Activated CD4-positive, CD25-positive, alpha-beta regulatory T cell treated with anti-CD3 and anti-CD28 coated beads, Interleukin-2, amount 50 U/mL, for 72 hours (primary cell): ENCODE measurements at regions not wholly inside any gene's neighbourhood (a gene's known extent, or its start where the extent isn't known, plus 50 kb on each side); places are given as distances from the start of the nearest gene placed in this dataset.
"Not testable (repeated sequence)": the region's sequence is repeated elsewhere in the genome, so short reads cannot be mapped to it uniquely, and the experiment has no call there.

Source experiments
- DNase-seq: peaks from one replicate; pipeline ENCODE4 v3.0.0; 2021

DNA sequence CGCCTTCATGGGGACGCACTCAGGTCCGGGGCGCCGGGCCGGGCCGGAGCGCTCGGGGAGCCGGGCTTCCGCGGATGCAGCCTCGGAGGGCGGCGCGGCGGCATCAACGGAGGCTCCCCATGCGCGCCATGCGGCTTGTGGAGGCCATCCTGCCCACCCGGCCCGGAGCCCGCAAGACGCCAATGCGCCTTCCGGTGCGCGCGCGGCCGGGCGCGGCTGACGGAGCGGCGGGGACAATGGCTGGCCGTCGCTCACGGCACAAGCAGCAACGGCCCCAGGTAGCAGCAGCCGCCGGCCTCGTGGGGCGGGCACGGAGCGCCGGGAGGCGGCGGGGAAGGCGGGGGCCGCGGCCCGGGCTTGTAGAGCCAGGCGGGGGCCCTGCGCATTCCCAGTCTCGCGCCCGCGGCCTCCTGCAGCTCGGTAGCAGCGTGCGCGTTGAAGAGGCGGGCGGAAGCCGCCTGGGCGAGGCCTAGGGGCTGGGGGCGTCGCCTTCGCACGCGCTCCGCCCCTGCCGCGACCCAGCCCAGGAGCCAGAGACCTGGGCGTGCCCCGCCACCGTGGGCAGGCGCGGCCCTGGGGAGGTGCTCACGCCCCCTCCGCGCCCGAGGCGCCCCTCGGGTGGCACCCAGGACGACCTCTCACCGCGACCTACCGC is 168.6 kb upstream of the PRKX start:
- DNase-seq, result not testable (repeated sequence)

DNA sequence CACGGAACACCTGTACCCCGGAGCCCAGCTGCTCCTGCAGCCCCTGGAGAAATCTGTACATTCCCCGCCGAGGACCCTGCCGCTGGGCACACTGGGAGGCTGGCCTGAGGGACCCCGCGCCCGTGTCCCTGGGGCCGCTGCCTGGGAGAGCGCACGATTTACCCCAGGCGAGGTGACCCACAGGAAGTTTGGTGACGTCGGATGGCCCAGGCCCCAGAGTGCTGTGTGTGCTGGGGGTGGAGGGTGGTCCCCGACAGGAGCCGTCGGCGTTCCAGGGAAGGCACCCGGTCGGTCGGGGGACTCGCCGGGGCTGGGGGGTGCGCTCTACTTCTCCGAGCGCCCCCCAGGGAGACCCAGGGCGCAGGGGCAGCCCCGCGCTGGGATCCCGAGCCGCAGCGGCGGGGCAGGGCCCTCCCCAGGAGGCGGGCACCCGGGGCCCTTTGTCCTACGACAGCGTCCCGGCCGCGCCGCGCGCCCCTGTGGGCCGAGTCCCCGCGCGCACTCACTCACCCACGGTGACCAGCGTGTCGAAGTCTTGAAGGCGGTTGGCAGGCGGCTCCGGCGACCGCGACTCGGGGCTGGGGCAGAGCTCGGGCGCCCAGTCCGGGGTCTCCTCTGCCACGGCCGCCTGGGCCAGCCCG is 167.9 kb upstream of the PRKX start:
- DNase-seq, result not testable (repeated sequence)

DNA sequence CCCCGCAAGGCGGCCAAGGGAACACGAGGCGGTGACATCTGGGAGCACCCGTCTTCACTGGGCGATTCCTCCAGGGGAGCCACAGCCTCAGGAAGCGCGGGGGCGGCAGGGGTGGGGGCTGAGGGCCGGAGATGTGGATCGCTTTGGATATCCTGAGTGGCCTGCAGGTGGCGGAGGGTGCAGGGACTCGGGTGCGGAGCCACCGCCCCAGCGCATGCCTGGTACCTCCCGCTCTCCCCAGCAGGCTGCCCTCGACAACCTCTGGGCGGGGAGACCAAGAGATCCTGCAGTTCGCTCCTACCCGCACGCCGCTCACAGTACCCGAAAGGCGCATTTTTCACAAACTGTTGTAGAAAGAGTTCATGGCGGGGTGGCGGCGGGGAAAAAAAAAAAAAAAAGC is 162.9 kb upstream of the PRKX start:
- not testable (repeated sequence) for DNase-seq

DNA sequence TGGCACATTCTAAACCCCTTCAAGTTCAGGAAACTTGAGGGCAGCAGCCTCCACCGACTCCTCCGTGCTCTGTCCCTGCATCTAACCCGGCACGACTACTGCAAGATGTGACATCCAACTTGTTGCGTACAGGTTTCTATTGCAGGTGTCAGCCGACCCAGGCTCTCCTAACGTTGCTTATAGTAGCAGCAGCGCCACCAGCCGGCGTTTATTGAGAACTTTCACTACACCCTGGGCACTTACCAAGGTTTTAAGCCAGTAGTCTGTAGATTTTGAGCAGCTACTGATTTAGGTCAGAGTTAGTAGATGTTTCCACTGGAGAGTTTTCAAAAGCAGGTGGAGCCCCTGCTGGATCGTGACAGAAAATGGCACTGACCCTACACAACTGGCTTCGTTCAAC is 162.2 kb upstream of the PRKX start:
- not testable (repeated sequence) for DNase-seq

DNA sequence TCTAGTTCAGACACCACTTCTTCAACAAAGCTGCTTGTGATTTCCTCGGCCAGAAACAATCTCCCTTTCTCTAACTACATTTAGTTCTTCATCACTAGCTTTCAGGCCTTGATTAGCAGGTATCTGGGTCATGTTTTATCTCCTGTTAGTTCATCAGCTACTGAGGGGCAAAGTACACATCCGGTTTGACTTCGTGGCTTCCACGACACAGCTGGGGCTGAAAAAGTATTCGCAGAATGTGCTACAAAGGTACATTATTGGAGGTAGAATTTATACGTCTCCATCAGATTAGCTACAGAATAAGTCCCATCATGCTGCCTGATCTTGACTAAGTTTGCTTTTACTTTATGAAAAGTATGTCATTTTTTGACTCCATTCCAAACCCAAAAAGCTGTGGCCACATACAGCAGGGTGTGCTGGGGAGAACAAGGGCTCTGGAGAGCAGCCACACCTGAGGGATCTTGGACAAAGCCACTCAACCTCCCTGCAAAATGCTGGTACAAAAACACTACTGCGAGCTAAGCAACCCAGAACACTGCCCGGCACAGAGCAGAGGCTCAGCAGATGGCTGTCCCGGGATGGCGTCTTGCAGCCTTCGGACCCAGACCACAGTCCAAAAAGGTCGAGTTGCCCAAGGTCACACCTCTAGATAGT is 158.9 kb upstream of the PRKX start:
- not testable (repeated sequence) for DNase-seq

DNA sequence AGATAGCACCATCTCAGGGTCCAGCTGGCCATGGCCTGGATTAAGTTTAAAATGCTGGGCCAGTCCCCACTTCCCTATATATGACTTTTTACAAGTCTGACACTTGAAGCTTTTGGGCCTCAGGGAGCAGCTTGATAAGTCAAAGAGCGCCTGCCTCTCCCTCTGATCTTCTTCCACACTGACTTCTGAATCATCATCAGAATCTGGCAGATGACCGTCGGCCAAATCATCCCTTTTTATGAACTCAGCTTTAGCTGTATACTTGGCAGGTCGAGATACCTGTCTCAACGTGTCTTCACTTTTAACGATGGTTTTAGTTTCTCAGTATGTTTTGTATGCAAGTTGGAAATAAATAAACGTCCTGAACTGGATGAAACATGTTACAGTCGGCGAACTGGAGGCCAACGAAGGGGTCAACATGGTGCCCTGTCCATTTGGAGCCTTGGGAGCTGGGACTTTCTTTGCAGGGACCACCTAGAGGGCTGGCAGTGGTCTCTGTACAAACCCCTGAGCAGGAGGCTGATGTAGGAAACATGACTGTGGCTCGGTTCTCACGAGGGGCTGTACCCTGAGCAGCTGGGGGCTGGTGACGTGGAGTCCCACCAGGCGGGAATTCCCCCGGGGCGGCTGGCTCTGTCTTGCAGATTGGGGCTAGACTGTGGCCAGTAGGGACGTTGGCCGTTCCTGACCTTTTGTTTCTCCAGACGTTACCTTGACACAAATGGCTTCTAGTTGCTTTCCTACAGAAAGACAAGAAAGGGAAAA is 153.8 kb upstream of the PRKX start:
- not testable (repeated sequence) for DNase-seq

DNA sequence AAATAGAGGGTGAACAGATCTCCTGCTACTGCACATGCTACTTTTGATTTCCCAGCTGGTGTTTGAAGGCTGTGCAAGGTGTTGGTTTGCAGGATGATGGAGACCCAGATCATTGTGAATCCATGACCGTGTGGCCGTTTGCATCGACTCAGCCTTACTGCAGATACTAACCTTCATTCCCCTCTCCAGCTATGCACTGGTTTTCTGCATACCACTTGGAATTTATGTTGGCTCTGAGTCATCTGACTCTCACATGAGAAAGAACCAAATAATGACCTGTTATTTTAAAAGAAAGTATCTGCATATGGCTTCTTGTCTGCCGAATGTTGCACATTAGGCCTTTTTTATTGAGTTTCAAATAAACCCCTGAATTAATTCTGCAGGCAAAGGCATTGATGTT is 144.9 kb upstream of the PRKX start:
- not testable (repeated sequence) for DNase-seq

DNA sequence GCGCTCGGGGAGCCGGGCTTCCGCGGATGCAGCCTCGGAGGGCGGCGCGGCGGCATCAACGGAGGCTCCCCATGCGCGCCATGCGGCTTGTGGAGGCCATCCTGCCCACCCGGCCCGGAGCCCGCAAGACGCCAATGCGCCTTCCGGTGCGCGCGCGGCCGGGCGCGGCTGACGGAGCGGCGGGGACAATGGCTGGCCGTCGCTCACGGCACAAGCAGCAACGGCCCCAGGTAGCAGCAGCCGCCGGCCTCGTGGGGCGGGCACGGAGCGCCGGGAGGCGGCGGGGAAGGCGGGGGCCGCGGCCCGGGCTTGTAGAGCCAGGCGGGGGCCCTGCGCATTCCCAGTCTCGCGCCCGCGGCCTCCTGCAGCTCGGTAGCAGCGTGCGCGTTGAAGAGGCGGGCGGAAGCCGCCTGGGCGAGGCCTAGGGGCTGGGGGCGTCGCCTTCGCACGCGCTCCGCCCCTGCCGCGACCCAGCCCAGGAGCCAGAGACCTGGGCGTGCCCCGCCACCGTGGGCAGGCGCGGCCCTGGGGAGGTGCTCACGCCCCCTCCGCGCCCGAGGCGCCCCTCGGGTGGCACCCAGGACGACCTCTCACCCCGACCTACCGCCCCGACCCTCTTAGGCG is 130.2 kb upstream of the PRKX start:
- not testable (repeated sequence) for DNase-seq

DNA sequence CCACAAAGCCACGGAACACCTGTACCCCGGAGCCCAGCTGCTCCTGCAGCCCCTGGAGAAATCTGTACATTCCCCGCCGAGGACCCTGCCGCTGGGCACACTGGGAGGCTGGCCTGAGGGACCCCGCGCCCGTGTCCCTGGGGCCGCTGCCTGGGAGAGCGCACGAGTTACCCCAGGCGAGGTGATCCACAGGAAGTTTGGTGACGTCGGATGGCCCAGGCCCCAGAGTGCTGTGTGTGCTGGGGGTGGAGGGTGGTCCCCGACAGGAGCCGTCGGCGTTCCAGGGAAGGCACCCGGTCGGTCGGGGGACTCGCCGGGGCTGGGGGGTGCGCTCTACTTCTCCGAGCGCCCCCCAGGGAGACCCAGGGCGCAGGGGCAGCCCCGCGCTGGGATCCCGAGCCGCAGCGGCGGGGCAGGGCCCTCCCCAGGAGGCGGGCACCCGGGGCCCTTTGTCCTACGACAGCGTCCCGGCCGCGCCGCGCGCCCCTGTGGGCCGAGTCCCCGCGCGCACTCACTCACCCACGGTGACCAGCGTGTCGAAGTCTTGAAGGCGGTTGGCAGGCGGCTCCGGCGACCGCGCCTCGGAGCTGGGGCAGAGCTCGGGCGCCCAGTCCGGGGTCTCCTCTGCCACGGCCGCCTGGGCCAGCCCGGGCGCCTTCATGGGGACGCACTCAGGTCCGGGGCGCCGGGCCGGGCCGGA is 129.5 kb upstream of the PRKX start:
- peak; percentile 37 for DNase-seq

DNA sequence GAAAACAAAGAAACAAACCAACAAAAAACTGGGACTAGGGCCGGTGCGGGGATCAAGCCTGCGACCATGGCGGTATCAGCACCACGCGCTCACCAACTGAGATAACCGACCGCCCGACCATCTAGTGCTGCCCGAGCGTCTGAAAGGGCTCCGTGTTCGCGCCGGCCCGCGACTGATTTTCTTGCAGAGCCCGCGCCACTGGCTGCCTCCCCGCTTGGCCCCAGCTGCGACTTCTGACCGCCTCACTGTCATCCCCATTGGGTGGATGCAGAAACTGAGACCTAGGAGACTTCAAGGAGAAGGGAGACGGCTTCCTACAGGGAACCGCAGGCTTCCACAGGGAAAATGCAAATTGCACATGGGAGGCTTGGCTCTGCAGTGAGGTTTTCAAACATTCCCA is 125.3 kb upstream of the PRKX start:
- not testable (repeated sequence) for DNase-seq

DNA sequence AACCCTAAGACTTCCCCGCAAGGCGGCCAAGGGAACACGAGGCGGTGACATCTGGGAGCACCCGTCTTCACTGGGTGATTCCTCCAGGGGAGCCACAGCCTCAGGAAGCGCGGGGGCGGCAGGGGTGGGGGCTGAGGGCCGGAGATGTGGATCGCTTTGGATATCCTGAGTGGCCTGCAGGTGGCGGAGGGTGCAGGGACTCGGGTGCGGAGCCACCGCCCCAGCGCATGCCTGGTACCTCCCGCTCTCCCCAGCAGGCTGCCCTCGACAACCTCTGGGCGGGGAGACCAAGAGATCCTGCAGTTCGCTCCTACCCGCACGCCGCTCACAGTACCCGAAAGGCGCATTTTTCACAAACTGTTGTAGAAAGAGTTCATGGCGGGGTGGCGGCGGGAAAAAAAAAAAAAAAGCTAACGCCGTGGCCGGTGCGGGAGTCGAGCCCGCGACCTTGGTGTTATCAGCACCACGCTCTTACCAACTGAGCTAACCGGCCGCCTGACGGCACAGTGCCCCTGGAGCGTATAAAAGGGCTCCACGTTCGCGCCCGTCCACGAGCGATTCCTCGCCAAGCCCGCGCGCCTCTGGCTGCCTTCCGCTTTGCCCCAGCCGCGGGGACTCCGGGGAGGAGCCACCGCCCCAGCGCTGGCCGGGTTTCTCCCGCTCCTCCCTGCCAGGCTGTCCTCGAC is 124.7 kb upstream of the PRKX start:
- not testable (repeated sequence) for DNase-seq

DNA sequence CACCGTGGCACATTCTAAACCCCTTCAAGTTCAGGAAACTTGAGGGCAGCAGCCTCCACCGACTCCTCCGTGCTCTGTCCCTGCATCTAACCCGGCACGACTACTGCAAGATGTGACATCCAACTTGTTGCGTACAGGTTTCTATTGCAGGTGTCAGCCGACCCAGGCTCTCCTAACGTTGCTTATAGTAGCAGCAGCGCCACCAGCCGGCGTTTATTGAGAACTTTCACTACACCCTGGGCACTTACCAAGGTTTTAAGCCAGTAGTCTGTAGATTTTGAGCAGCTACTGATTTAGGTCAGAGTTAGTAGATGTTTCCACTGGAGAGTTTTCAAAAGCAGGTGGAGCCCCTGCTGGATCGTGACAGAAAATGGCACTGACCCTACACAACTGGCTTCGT is 123.8 kb upstream of the PRKX start:
- DNase-seq, result not testable (repeated sequence)

DNA sequence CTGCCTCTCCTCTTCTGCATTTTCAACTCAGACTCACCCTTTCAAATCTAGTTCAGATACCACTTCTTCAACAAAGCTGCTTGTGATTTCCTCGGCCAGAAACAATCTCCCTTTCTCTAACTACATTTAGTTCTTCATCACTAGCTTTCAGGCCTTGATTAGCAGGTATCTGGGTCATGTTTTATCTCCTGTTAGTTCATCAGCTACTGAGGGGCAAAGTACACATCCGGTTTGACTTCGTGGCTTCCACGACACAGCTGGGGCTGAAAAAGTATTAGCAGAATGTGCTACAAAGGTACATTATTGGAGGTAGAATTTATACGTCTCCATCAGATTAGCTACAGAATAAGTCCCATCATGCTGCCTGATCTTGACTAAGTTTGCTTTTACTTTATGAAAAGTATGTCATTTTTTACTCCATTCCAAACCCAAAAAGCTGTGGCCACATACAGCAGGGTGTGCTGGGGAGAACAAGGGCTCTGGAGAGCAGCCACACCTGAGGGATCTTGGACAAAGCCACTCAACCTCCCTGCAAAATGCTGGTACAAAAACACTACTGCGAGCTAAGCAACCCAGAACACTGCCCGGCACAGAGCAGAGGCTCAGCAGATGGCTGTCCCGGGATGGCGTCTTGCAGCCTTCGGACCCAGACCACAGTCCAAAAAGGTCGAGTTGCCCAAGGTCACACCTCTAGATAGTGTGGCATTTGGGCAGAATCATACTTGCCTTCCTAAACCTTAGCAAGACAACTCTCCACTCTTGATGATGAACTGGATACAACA is 120.5 kb upstream of the PRKX start:
- not testable (repeated sequence) for DNase-seq

DNA sequence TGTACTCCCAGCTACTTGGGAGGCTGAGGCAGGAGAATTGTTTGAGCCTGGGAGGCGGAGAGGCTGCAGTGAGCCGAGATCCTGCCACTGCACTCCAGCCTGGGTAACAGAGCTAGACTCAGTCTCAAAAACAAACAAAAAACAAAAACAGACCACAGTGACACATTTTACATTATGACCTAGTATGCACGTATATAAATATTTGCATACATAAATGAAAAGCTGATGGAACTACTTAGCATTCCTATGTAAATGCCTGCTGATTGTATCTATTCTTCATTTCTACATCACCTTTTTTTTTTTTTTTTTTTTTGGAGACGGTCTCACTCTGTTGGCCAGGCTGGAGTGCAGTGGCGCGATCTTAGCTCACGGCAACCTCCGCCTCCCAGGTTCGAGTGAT is 116.6 kb upstream of the PRKX start:
- DNase-seq, result not testable (repeated sequence)

DNA sequence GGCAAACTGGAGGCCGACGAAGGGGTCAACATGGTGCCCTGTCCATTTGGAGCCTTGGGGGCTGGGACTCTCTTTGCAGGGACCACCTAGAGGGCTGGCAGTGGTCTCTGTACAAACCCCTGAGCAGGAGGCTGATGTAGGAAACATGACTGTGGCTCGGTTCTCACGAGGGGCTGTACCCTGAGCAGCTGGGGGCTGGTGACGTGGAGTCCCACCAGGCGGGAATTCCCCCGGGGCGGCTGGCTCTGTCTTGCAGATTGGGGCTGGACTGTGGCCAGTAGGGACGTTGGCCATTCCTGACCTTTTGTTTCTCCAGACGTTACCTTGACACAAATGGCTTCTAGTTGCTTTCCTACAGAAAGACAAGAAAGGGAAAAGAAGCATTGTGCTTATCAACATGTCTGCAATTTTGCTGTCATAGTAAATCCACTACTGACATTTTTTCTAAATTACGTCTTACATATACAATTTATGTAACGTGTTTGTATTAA is 115.6 kb upstream of the PRKX start:
- not testable (repeated sequence) for DNase-seq

DNA sequence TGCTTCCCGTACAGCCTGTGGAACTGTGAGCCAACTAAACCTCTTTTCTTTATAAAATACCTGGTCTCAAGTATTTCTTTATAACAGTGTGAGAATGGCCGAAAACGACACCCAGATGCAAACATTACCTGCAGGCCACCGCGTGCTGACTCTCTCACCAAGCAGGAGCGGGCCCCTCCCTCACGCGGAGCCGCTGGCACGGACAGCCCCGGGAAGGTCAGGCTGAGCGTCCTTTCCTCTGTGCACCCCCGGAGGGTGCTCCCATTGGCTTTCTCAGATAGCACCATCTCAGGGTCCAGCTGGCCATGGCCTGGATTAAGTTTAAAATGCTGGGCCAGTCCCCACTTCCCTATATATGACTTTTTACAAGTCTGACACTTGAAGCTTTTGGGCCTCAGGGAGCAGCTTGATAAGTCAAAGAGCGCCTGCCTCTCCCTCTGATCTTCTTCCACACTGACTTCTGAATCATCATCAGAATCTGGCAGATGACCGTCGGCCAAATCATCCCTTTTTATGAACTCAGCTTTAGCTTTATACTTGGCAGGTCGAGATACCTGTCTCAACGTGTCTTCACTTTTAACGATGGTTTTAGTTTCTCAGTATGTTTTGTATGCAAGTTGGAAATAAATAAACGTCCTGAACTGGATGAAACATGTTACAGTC is 115.1 kb upstream of the PRKX start:
- not testable (repeated sequence) for DNase-seq

DNA sequence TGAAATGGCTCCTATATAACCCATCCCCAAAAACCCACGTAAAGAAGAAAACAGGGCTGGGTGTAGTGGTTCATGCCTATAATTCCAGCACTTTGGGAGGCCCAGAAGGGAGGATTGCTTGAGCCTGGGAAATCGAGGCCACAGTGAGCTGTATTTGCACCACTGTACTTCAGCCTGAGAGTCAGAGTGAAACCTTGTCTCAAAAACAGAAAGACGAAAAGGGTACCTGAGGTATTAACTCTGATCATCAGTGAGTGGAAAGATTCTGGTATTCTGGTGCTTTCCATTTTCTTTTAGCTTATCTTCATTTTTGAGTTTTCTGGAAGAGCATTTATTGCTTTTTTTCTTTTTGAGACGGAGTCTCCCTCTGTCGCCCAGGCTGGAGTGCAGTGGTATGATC is 110.6 kb upstream of the PRKX start:
- not testable (repeated sequence) for DNase-seq

DNA sequence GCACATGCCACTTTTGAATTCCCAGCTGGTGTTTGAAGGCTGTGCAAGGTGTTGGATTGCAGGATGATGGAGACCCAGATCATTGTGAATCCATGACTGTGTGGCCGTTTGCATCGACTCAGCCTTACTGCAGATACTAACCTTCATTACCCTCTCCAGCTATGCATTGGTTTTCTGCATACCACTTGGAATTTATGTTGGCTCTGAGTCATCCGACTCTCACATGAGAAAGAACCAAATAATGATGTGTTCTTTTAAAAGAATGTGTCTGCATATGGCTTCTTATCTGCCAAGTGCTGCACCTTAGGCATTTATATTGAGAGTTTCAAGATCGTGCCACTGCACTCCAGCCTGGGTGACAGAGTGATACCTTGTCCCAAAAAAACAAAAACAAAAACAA is 106.7 kb upstream of the PRKX start:
- no peak for DNase-seq

DNA sequence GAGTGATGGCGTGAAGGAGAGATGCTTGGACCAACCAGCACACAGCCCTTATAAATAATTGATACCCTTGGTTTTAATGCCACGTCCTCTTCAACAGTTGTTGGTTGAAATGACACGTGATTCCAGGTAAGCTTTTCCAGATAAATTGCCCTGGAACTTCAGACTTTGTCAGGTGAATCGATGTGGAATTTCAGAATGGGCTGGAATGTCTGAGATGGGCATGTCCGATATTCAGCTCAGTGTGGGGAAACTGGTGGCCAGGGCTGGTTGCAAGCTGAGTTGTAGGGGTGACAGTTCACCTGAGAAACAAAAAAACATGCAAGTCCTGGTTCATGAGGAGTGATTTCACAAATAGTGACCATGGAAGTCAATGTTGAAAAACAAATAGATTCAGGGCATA is 104.0 kb upstream of the PRKX start:
- not testable (repeated sequence) for DNase-seq
